ENCODE measurements at regions not wholly inside any gene's neighbourhood (a gene's known extent, or its start where the extent isn't known, plus 50 kb on each side); places are given as distances from the start of the nearest gene placed in this dataset.

GRCh38 chr11:109960831-109961230 lies 132.4 kb upstream of the ZC3H12C start:
- TF ChIP-seq CTCF (IDR thresholded peaks at IDR 0.05; ENCODE audit: low read length) (no peak), EZH2 (optimal IDR thresholded peaks at IDR 0.05; ENCODE audit: low read depth, low read length) (no peak), EZH2phosphoT487 (IDR thresholded peaks at IDR 0.05; ENCODE audit: low read length) (no peak)
